ENCODE measurements at regions not wholly inside any gene's neighbourhood (a gene's known extent, or its start where the extent isn't known, plus 50 kb on each side); places are given as distances from the start of the nearest gene placed in this dataset.

- DNase-seq = no peak
Measured at GRCh38 chr12:4859478-4860210, 50.1 kb upstream of the KCNA1 start.

Measured in NCI-H2029 (cell line).